Esophagus squamous epithelium (tissue), 5 donors: ENCODE measurements at regions not wholly inside any gene's neighbourhood (a gene's known extent, or its start where the extent isn't known, plus 50 kb on each side); places are given as distances from the start of the nearest gene placed in this dataset.

Experiments
- DNase-seq: peaks from one replicate; lab custom pipeline; 2025; lab: John Stamatoyannopoulos, UW
- H3K27ac ChIP-seq, 4 donors: fragments of 200-600 bp; sonication (generic); one replicate each; pipeline ENCODE4 v1.5.1; 2016 to 2019; ENCODE audit warnings: mild to moderate bottlenecking in 1 of 4
- H3K27me3 ChIP-seq, 4 donors: fragments of 200-600 bp; sonication (generic); 1 replicate in 3 of 4; 2 replicates in 1 of 4; pipeline versions ENCODE4 v1.5.1 to v1.6.0; 2017 to 2021; ENCODE audit warnings: antibody characterized with exemption in 1 of 4
- H3K36me3 ChIP-seq, 3 donors: fragments of 200-600 bp; sonication (generic); one replicate each; pipeline ENCODE4 v1.5.1; 2016 to 2019
- H3K4me1 ChIP-seq, 3 donors: fragments of 200-600 bp; sonication (generic); one replicate each; pipeline ENCODE4 v1.5.1; 2017 to 2019
- H3K4me3 ChIP-seq, 4 donors: fragments of 200-600 bp; sonication (generic); 1 replicate in 3 of 4; 2 replicates in 1 of 4; pipeline ENCODE4 v1.5.1; 2016 to 2019; ENCODE audit warnings: mild to moderate bottlenecking in 2 of 4, moderate library complexity in 1 of 4
- H3K9me3 ChIP-seq, 3 donors: fragments of 200-600 bp; sonication (generic); one replicate each; pipeline ENCODE4 v1.5.1; 2016 to 2019
- POLR2A ChIP-seq, 4 donors: fragments of 450-650 bp; IDR thresholded peaks; one replicate each; pipeline ENCODE4 v1.6.1; 2017; ENCODE audit warnings: antibody characterized with exemption in 4 of 4, mild to moderate bottlenecking in 4 of 4, moderate library complexity in 3 of 4
- WGBS, 2 donors: methylation state at CpG; one replicate each; pipeline ENCODE4 v1.1.5; 2018; 5-methylcytosine and 5-hydroxymethylcytosine counted together
- intact Hi-C: fragments of 100-400 bp; cut with DNase I; formaldehyde crosslinking; loops from one replicate; pipeline ENCODE4 v1.15.0; 2022
- TF ChIP-seq, protein P1 (sequence below), 6 experiments: fragments of 450-650 bp in 4 of 6; fragments of 200-600 bp in 2 of 6; sonication (generic) in 2 of 6; IDR thresholded peaks; one replicate each; pipeline ENCODE4 v1.5.1; 2016 to 2019; ENCODE audit warnings: antibody characterized with exemption in 6 of 6, mild to moderate bottlenecking in 4 of 6, moderate library complexity in 4 of 6
- donor health status: DM: yes; HTN: yes; CAD: no.

- Histone ChIP-seq H3K27me3 (no peaks in the 10 kb centered on the region), H3K4me1 (no peaks in the 10 kb centered on the region), H3K9me3 (no peaks in the 10 kb centered on the region), H3K36me3 (no peaks in the 10 kb centered on the region), H3K27ac (no peak overlapping the region), H3K4me3 (no peak overlapping the region)
- 56 to 68% methylated on average over 3 of the region's 3 CpGs for WGBS, 2 donors
- TF ChIP-seq, protein P1, sequence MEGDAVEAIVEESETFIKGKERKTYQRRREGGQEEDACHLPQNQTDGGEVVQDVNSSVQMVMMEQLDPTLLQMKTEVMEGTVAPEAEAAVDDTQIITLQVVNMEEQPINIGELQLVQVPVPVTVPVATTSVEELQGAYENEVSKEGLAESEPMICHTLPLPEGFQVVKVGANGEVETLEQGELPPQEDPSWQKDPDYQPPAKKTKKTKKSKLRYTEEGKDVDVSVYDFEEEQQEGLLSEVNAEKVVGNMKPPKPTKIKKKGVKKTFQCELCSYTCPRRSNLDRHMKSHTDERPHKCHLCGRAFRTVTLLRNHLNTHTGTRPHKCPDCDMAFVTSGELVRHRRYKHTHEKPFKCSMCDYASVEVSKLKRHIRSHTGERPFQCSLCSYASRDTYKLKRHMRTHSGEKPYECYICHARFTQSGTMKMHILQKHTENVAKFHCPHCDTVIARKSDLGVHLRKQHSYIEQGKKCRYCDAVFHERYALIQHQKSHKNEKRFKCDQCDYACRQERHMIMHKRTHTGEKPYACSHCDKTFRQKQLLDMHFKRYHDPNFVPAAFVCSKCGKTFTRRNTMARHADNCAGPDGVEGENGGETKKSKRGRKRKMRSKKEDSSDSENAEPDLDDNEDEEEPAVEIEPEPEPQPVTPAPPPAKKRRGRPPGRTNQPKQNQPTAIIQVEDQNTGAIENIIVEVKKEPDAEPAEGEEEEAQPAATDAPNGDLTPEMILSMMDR (IDR thresholded peaks at IDR 0.05), result no peak
- TF ChIP-seq POLR2A (IDR thresholded peaks at IDR 0.05), result no peak
- intact Hi-C loops, result no loop called here
- no peak for DNase-seq
Observed at GRCh38 chr10:111524134-111524533, 447.3 kb downstream of the ADRA2A start.

DNA sequence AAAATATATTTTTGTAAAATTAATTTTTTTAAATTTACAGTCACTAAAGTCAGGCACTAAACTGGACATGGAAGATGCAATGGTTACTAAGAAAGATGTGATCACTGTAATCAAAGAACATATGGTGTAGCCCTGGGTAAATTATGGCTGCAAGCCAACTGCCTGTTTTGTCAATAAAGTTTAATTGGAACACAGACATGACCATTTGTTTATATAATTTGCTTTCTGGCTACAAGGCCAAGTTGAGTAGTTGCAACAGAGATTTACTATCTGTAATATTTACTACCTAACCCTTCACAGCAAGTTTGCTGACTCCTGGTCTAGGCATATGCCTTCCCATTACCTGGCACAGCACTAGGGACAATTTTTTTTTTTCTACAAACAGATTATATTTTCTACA lies 448.9 kb downstream of the ADRA2A start:
- no peaks in the 10 kb centered on the region for H3K9me3 ChIP-seq
- H3K4me3 ChIP-seq, result no peak overlapping the region
- no peak for DNase-seq
- H3K36me3 ChIP-seq, result no peaks in the 10 kb centered on the region
- TF ChIP-seq POLR2A (IDR thresholded peaks at IDR 0.05), result no peak
- TF ChIP-seq, protein P1 (IDR thresholded peaks at IDR 0.05), result no peak
- H3K27me3 ChIP-seq, result no peaks in the 10 kb centered on the region
- H3K4me1 ChIP-seq, result no peaks in the 10 kb centered on the region
- H3K27ac ChIP-seq, result no peak overlapping the region
- intact Hi-C loops, result no loop called here

DNA sequence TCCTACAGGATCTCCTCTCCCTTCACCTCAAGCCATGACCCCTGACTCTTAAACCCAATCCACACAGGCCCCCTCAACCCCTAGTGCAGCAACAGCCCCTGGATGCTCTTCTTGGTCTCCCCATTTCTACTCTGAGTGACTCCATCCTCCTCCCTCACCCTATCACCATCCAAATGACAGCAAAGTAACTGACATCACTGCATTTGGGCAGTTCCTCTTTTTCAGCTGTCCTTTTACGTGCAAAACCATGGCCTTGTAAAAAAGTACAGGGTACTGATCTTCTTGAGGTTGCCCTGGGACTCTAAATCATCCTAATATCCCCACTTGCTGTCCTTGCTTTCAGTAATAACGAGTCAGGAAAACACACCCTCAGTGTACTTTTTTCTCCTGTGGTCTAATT lies 454.9 kb downstream of the ADRA2A start:
- TF ChIP-seq, protein P1 (IDR thresholded peaks at IDR 0.05), result no peak
- no peak for TF ChIP-seq POLR2A (IDR thresholded peaks at IDR 0.05)
- intact Hi-C loops, result no loop called here
- Histone ChIP-seq H3K27ac (no peak overlapping the region), H3K4me1 (no peaks in the 10 kb centered on the region), H3K9me3 (no peaks in the 10 kb centered on the region), H3K4me3 (no peak overlapping the region), H3K27me3 (no peaks in the 10 kb centered on the region), H3K36me3 (no peaks in the 10 kb centered on the region)
- no peak for DNase-seq
- WGBS, 2 donors, result 55 to 64% methylated on average over 2 of the region's 2 CpGs

DNA sequence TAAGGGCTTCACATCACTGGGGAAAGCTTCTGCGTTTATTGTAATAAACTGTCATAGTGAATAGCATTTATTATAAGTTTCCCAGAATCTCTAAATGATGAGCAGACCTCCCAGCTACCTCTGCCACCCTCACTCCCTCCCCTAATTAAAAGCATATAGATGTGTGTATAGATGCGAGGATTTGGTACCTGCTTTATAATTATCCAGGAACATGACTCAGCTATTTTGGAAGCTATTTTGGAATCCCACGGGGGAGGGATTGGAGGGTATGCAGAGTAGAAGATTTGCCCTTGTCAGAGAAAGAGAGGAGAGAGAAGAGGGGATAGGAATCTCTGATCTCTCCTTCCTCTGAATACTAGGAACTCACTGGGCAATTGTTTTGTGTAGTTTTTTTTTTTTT lies 455.3 kb downstream of the ADRA2A start:
- Histone ChIP-seq H3K36me3 (no peaks in the 10 kb centered on the region), H3K9me3 (no peaks in the 10 kb centered on the region), H3K27ac (no peak overlapping the region), H3K27me3 (no peaks in the 10 kb centered on the region), H3K4me1 (no peaks in the 10 kb centered on the region), H3K4me3 (no peak overlapping the region)
- TF ChIP-seq POLR2A (IDR thresholded peaks at IDR 0.05), result no peak
- TF ChIP-seq, protein P1 (IDR thresholded peaks at IDR 0.05), result no peak
- WGBS, 2 donors, result 61 to 82% methylated on average over 3 of the region's 3 CpGs
- intact Hi-C loops, result no loop called here
- no peak for DNase-seq

DNA sequence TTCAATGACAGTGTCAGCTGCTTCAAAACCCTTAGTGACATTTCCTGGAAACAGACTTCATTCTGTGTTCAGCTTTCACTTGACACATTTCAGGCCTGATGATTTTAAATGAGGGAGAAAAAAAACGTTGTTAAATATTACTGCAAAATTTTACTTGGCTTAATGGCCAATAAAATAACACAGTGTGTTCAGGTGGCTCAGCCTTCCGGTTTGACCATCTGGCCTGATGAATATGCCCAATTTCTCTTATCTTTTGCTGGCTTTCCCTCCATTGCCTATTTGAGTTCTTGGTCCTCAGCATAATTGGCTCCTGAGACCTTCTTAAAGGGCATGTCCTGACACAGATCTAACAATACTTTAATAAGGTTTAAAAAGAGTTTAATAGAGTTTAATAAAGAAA lies 462.4 kb downstream of the ADRA2A start:
- no peaks in the 10 kb centered on the region for H3K27me3 ChIP-seq
- WGBS, 2 donors, result 46 to 51% methylated on average over 2 of the region's 2 CpGs
- no peaks in the 10 kb centered on the region for H3K9me3 ChIP-seq
- TF ChIP-seq, protein P1 (IDR thresholded peaks at IDR 0.05), result no peak
- TF ChIP-seq POLR2A (IDR thresholded peaks at IDR 0.05), result no peak
- H3K4me3 ChIP-seq, result no peak overlapping the region
- intact Hi-C loops, result no loop called here
- no peaks in the 10 kb centered on the region for H3K36me3 ChIP-seq
- H3K27ac ChIP-seq, result no peak overlapping the region
- DNase-seq, result no peak
- H3K4me1 ChIP-seq, result no peaks in the 10 kb centered on the region
